ENCODE measurements at regions not wholly inside any gene's neighbourhood (a gene's known extent, or its start where the extent isn't known, plus 50 kb on each side); places are given as distances from the start of the nearest gene placed in this dataset.

DNA sequence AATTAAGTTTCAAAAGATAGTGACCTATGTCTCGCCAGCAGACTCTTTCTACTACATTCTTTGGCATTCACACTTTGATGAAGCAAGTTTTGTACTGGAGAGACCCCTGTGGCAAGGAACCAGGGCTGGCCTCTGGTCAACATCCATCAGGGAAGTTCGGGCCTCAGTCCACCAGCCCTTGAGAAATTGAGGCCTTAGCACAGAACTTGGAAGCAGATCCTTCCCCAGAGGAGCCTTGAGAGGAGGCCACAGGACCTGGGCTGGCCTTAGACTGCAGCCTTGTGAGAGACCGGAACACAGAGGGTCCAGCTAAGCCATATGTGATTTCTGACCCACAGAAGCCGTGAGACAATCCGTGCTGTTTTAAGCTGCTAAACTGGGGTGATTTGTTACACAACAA lies 317.9 kb downstream of the ZSWIM6 start:
- TF ChIP-seq, protein P1, sequence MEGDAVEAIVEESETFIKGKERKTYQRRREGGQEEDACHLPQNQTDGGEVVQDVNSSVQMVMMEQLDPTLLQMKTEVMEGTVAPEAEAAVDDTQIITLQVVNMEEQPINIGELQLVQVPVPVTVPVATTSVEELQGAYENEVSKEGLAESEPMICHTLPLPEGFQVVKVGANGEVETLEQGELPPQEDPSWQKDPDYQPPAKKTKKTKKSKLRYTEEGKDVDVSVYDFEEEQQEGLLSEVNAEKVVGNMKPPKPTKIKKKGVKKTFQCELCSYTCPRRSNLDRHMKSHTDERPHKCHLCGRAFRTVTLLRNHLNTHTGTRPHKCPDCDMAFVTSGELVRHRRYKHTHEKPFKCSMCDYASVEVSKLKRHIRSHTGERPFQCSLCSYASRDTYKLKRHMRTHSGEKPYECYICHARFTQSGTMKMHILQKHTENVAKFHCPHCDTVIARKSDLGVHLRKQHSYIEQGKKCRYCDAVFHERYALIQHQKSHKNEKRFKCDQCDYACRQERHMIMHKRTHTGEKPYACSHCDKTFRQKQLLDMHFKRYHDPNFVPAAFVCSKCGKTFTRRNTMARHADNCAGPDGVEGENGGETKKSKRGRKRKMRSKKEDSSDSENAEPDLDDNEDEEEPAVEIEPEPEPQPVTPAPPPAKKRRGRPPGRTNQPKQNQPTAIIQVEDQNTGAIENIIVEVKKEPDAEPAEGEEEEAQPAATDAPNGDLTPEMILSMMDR (IDR thresholded peaks at IDR 0.05; ENCODE audit: low read depth, low read length, missing input control), result no peak
- no peak for TF ChIP-seq HNF4G (IDR thresholded peaks at IDR 0.05)
- TF ChIP-seq JUND (IDR thresholded peaks at IDR 0.05), result no peak
- no peak for TF ChIP-seq EGR1 (IDR thresholded peaks at IDR 0.05; ENCODE audit: low read depth in 2 of 2)
- no peak for TF ChIP-seq YY1 (IDR thresholded peaks at IDR 0.05)
- no peak for TF ChIP-seq HNF4A (conservative IDR thresholded peaks at IDR 0.05)
- TF ChIP-seq TAF1 (conservative IDR thresholded peaks at IDR 0.05), result no peak
- TF ChIP-seq RAD21 (IDR thresholded peaks at IDR 0.05), result no peak
- no peak for TF ChIP-seq GABPA (IDR thresholded peaks at IDR 0.05 in 1 of 2, conservative IDR thresholded peaks at IDR 0.05 in 1 of 2)
- TF ChIP-seq, protein P2, sequence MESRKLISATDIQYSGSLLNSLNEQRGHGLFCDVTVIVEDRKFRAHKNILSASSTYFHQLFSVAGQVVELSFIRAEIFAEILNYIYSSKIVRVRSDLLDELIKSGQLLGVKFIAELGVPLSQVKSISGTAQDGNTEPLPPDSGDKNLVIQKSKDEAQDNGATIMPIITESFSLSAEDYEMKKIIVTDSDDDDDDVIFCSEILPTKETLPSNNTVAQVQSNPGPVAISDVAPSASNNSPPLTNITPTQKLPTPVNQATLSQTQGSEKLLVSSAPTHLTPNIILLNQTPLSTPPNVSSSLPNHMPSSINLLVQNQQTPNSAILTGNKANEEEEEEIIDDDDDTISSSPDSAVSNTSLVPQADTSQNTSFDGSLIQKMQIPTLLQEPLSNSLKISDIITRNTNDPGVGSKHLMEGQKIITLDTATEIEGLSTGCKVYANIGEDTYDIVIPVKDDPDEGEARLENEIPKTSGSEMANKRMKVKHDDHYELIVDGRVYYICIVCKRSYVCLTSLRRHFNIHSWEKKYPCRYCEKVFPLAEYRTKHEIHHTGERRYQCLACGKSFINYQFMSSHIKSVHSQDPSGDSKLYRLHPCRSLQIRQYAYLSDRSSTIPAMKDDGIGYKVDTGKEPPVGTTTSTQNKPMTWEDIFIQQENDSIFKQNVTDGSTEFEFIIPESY (IDR thresholded peaks at IDR 0.05), result no peak
- TF ChIP-seq, protein P3, sequence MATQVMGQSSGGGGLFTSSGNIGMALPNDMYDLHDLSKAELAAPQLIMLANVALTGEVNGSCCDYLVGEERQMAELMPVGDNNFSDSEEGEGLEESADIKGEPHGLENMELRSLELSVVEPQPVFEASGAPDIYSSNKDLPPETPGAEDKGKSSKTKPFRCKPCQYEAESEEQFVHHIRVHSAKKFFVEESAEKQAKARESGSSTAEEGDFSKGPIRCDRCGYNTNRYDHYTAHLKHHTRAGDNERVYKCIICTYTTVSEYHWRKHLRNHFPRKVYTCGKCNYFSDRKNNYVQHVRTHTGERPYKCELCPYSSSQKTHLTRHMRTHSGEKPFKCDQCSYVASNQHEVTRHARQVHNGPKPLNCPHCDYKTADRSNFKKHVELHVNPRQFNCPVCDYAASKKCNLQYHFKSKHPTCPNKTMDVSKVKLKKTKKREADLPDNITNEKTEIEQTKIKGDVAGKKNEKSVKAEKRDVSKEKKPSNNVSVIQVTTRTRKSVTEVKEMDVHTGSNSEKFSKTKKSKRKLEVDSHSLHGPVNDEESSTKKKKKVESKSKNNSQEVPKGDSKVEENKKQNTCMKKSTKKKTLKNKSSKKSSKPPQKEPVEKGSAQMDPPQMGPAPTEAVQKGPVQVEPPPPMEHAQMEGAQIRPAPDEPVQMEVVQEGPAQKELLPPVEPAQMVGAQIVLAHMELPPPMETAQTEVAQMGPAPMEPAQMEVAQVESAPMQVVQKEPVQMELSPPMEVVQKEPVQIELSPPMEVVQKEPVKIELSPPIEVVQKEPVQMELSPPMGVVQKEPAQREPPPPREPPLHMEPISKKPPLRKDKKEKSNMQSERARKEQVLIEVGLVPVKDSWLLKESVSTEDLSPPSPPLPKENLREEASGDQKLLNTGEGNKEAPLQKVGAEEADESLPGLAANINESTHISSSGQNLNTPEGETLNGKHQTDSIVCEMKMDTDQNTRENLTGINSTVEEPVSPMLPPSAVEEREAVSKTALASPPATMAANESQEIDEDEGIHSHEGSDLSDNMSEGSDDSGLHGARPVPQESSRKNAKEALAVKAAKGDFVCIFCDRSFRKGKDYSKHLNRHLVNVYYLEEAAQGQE (IDR thresholded peaks at IDR 0.05), result no peak
- no peak for TF ChIP-seq FOXA1 (IDR thresholded peaks at IDR 0.05)
- TF ChIP-seq, protein P4, sequence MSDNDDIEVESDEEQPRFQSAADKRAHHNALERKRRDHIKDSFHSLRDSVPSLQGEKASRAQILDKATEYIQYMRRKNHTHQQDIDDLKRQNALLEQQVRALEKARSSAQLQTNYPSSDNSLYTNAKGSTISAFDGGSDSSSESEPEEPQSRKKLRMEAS (IDR thresholded peaks at IDR 0.05), result no peak
- TF ChIP-seq NR2F2 (IDR thresholded peaks at IDR 0.05), result no peak
